ENCODE measurements at regions not wholly inside any gene's neighbourhood (a gene's known extent, or its start where the extent isn't known, plus 50 kb on each side); places are given as distances from the start of the nearest gene placed in this dataset.

GRCh38 chr5:3142261-3143027 is 391.0 kb upstream of the IRX2 start:
- peaks cover 0 to 27% of the 10 kb centered on the region in 2 experiments; a peak in 2 of 4 replicates for H3K9me3 ChIP-seq (ENCODE audit: control insufficient read depth in 1 of 2, insufficient read depth in 1 of 2, low read depth in 1 of 2, low read length in 2 of 2)
- no peaks in the 10 kb centered on the region for H3K79me2 ChIP-seq (ENCODE audit: insufficient read depth, low read length)
- no peak overlapping the region for H2AFZ ChIP-seq (ENCODE audit: low read depth, low read length, poor library complexity, severe bottlenecking)
- no peaks in the 10 kb centered on the region for H4K20me1 ChIP-seq (ENCODE audit: insufficient read depth)
- BruUV-seq (replicated peaks), result no TSS peak
- ATAC-seq (no peak), DNase-seq (ENCODE audit: low read depth, low spot score) (no peak)
- no peaks in the 10 kb centered on the region for H3K9me2 ChIP-seq (ENCODE audit: insufficient read depth)
- H3K27me3 ChIP-seq (ENCODE audit: insufficient read depth, low read length), result no peaks in the 10 kb centered on the region
- no peak overlapping the region for H3K9ac ChIP-seq (ENCODE audit: low read length)
- ChIA-PET RAD21 (ENCODE audit: low non-redundant PET in 1 of 2, low total read pairs in 2 of 2, uncharacterized antibody in 2 of 2, unreplicated experiment in 2 of 2) (no interaction called here), POLR2A (no interaction called here), CTCF (no interaction called here)
- no peak overlapping the region for H3K4me2 ChIP-seq (ENCODE audit: low read length)
- no peaks in the 10 kb centered on the region for H3K4me1 ChIP-seq (ENCODE audit: control insufficient read depth in 1 of 2, insufficient read depth in 2 of 2, low read length in 2 of 2)
- H3K27ac ChIP-seq (ENCODE audit: low read depth, low read length), result no peak overlapping the region
- intact Hi-C loops (cut with micrococcal nuclease), result no loop called here
- H3K4me3 ChIP-seq (replicated peaks in 1 of 2; ENCODE audit: low read depth in 1 of 2, low read length in 2 of 2), result no peak overlapping the region
- TF ChIP-seq FOSL1 (IDR thresholded peaks at IDR 0.05; ENCODE audit: low read depth) (no peak), SP1 (IDR thresholded peaks at IDR 0.05; ENCODE audit: low read depth) (no peak), TCF7L2 (IDR thresholded peaks at IDR 0.05; ENCODE audit: borderline replicate concordance, extremely low read depth, insufficient read depth, insufficient read length) (no peak), CEBPB (IDR thresholded peaks at IDR 0.05; ENCODE audit: low read depth) (no peak)
- TF ChIP-seq, protein P1, sequence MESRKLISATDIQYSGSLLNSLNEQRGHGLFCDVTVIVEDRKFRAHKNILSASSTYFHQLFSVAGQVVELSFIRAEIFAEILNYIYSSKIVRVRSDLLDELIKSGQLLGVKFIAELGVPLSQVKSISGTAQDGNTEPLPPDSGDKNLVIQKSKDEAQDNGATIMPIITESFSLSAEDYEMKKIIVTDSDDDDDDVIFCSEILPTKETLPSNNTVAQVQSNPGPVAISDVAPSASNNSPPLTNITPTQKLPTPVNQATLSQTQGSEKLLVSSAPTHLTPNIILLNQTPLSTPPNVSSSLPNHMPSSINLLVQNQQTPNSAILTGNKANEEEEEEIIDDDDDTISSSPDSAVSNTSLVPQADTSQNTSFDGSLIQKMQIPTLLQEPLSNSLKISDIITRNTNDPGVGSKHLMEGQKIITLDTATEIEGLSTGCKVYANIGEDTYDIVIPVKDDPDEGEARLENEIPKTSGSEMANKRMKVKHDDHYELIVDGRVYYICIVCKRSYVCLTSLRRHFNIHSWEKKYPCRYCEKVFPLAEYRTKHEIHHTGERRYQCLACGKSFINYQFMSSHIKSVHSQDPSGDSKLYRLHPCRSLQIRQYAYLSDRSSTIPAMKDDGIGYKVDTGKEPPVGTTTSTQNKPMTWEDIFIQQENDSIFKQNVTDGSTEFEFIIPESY (IDR thresholded peaks at IDR 0.05; ENCODE audit: extremely low read depth, insufficient replicate concordance, low read length), result no peak
- TF ChIP-seq, protein P2, sequence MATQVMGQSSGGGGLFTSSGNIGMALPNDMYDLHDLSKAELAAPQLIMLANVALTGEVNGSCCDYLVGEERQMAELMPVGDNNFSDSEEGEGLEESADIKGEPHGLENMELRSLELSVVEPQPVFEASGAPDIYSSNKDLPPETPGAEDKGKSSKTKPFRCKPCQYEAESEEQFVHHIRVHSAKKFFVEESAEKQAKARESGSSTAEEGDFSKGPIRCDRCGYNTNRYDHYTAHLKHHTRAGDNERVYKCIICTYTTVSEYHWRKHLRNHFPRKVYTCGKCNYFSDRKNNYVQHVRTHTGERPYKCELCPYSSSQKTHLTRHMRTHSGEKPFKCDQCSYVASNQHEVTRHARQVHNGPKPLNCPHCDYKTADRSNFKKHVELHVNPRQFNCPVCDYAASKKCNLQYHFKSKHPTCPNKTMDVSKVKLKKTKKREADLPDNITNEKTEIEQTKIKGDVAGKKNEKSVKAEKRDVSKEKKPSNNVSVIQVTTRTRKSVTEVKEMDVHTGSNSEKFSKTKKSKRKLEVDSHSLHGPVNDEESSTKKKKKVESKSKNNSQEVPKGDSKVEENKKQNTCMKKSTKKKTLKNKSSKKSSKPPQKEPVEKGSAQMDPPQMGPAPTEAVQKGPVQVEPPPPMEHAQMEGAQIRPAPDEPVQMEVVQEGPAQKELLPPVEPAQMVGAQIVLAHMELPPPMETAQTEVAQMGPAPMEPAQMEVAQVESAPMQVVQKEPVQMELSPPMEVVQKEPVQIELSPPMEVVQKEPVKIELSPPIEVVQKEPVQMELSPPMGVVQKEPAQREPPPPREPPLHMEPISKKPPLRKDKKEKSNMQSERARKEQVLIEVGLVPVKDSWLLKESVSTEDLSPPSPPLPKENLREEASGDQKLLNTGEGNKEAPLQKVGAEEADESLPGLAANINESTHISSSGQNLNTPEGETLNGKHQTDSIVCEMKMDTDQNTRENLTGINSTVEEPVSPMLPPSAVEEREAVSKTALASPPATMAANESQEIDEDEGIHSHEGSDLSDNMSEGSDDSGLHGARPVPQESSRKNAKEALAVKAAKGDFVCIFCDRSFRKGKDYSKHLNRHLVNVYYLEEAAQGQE (IDR thresholded peaks at IDR 0.05; ENCODE audit: low read depth), result no peak
- H3K36me3 ChIP-seq (ENCODE audit: control insufficient read depth in 1 of 2, insufficient read depth in 2 of 2, low read length in 2 of 2), result no peaks in the 10 kb centered on the region
